Hepatocyte (in vitro differentiated cells): ENCODE measurements at regions not wholly inside any gene's neighbourhood (a gene's known extent, or its start where the extent isn't known, plus 50 kb on each side); places are given as distances from the start of the nearest gene placed in this dataset.

ENCODE experiments used
- EZH2 ChIP-seq: fragments of 200-600 bp; sonication (generic); IDR thresholded peaks from 2 replicates; pipeline ENCODE4 v1.6.1; 2016; ENCODE audit warnings: antibody characterized with exemption, mild to moderate bottlenecking, borderline replicate concordance
- TF ChIP-seq, protein P1 (sequence below): fragments of 200-600 bp; sonication (generic); IDR thresholded peaks from 2 replicates; pipeline ENCODE4 v1.5.1; 2016; ENCODE audit warnings: antibody characterized with exemption, mild to moderate bottlenecking; ENCODE audit not compliant: poor library complexity

DNA sequence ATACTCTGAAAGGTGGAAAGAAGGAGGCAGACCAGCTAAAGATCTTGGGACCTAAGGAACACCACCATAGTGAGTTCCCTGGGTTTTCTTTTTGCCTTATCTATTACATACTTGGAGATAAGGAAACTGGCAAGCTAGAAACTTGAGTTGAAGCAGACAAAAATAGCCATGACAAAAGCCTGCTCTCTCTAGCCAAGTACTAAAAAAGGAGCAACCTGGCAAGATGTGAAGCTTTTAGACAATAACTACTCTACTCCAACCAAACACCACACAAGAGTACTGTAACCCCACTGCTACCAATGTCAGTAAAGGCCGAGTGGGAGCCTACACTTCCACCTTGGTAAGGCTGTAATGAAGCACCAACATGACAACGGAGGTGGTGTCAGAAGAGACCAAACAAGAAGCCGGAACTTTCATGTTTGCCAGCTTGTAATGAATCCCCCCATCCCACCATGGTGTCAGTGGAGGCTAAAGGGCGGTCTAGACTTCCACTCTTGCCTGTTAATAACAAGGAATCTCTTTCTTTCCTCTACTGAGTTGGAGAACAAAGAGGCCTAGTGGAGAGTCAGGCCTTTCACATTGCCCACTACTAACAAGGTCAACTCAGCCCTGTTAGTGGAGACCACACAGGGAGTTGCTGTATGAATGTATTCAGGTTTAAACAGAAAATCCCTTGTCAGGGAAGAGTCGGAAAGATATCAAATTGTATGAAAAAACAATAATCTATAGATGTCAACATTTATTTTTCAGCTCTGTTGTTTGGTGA is 55.8 kb upstream of the DYNC1I1 start:
- no peak for TF ChIP-seq EZH2
- TF ChIP-seq, protein P1, sequence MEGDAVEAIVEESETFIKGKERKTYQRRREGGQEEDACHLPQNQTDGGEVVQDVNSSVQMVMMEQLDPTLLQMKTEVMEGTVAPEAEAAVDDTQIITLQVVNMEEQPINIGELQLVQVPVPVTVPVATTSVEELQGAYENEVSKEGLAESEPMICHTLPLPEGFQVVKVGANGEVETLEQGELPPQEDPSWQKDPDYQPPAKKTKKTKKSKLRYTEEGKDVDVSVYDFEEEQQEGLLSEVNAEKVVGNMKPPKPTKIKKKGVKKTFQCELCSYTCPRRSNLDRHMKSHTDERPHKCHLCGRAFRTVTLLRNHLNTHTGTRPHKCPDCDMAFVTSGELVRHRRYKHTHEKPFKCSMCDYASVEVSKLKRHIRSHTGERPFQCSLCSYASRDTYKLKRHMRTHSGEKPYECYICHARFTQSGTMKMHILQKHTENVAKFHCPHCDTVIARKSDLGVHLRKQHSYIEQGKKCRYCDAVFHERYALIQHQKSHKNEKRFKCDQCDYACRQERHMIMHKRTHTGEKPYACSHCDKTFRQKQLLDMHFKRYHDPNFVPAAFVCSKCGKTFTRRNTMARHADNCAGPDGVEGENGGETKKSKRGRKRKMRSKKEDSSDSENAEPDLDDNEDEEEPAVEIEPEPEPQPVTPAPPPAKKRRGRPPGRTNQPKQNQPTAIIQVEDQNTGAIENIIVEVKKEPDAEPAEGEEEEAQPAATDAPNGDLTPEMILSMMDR = no peak
